Common myeloid progenitor, CD34-positive (primary cell): ENCODE measurements at regions not wholly inside any gene's neighbourhood (a gene's known extent, or its start where the extent isn't known, plus 50 kb on each side); places are given as distances from the start of the nearest gene placed in this dataset.

Experiments used
- CTCF ChIA-PET: fragments of 350-600 bp; sonication (Branson Sonifier 250); formaldehyde crosslinking; loops from one replicate; lab custom pipeline; 2021; ENCODE audit warnings: antibody characterized with exemption; lab: Charles Lee
- POLR2A ChIA-PET: fragments of 350-600 bp; sonication (Branson Sonifier 250); formaldehyde crosslinking; loops from one replicate; lab custom pipeline; 2021; ENCODE audit warnings: antibody characterized with exemption; lab: Charles Lee
- DNase-seq, 3 donors: peaks; one replicate each; pipeline versions ENCODE4 v3.0.0 to v3.0.0-alpha.2; 2013
- H3K27ac ChIP-seq, 2 experiments: 1 replicate in 1 of 2; 2 replicates in 1 of 2; pipeline ENCODE4 v1.7.0; 2013; ENCODE audit warnings: inconsistent platforms in 2 of 2, low read length in 2 of 2, mild to moderate bottlenecking in 2 of 2, low read depth in 1 of 2, moderate library complexity in 1 of 2; ENCODE audit not compliant: severe bottlenecking in 2 of 2, insufficient read depth in 1 of 2, poor library complexity in 1 of 2
- H3K27me3 ChIP-seq, 5 experiments: replicated peaks in 2 of 5; 1 replicate in 3 of 5; 2 replicates in 2 of 5; pipeline versions ENCODE4 v1.6.1 to v1.7.0; 2013; ENCODE audit warnings: low read length in 4 of 5, mild to moderate bottlenecking in 2 of 5, moderate library complexity in 2 of 5, inconsistent platforms in 1 of 5; ENCODE audit not compliant: insufficient read depth in 5 of 5, control insufficient read depth in 4 of 5
- H3K36me3 ChIP-seq, 4 experiments: 1 replicate in 2 of 4; 2 replicates in 2 of 4; pipeline versions ENCODE4 v1.6.1 to v1.7.0; 2013; ENCODE audit warnings: low read length in 3 of 4, control low read depth in 1 of 4, mild to moderate bottlenecking in 1 of 4; ENCODE audit not compliant: control insufficient read depth in 4 of 4, insufficient read depth in 4 of 4
- H3K4me1 ChIP-seq, 4 experiments: 1 replicate in 3 of 4; 2 replicates in 1 of 4; pipeline versions ENCODE4 v1.6.1 to v1.7.1; 2013; ENCODE audit warnings: low read length in 3 of 4, mild to moderate bottlenecking in 3 of 4, control low read depth in 1 of 4, inconsistent platforms in 1 of 4, moderate library complexity in 1 of 4; ENCODE audit not compliant: control insufficient read depth in 4 of 4, insufficient read depth in 4 of 4; ENCODE audit errors: control extremely low read depth in 1 of 4
- H3K4me3 ChIP-seq, 7 experiments: 1 replicate in 4 of 7; 2 replicates in 3 of 7; pipeline versions ENCODE4 v1.5.1 to v1.7.0; 2013; ENCODE audit warnings: mild to moderate bottlenecking in 7 of 7, low read length in 6 of 7, moderate library complexity in 6 of 7, inconsistent platforms in 2 of 7, low read depth in 2 of 7, control low read depth in 1 of 7; ENCODE audit not compliant: insufficient read depth in 4 of 7, control insufficient read depth in 1 of 7; ENCODE audit errors: extremely low read depth in 1 of 7
- H3K9me3 ChIP-seq, 5 experiments: 1 replicate in 4 of 5; 2 replicates in 1 of 5; pipeline versions ENCODE4 v1.6.1 to v1.7.1; 2013; ENCODE audit warnings: low read length in 4 of 5, mild to moderate bottlenecking in 2 of 5, inconsistent platforms in 1 of 5, low read depth in 1 of 5, moderate library complexity in 1 of 5; ENCODE audit not compliant: control insufficient read depth in 4 of 5, insufficient read depth in 2 of 5; ENCODE audit errors: control extremely low read depth in 1 of 5
- WGBS: methylation state at CpG from one replicate; pipeline ENCODE4 v1.1.5; 2013; ENCODE audit not compliant: insufficient coverage; 5-methylcytosine and 5-hydroxymethylcytosine counted together

GRCh38 chr18:29652797-29653196 is 1389.7 kb downstream of the DSC3 start:
- no peak overlapping the region for H3K4me3 ChIP-seq
- no peak overlapping the region for H3K27ac ChIP-seq
- CTCF ChIA-PET: no interaction called here
- no peaks in the 10 kb centered on the region for H3K4me1 ChIP-seq
- H3K36me3 ChIP-seq: no peaks in the 10 kb centered on the region
- no peaks in the 10 kb centered on the region for H3K9me3 ChIP-seq
- POLR2A ChIA-PET: no interaction called here
- no peak for DNase-seq
- no peaks in the 10 kb centered on the region for H3K27me3 ChIP-seq
- WGBS: 83% methylated on average over 2 of the region's 2 CpGs

DNA sequence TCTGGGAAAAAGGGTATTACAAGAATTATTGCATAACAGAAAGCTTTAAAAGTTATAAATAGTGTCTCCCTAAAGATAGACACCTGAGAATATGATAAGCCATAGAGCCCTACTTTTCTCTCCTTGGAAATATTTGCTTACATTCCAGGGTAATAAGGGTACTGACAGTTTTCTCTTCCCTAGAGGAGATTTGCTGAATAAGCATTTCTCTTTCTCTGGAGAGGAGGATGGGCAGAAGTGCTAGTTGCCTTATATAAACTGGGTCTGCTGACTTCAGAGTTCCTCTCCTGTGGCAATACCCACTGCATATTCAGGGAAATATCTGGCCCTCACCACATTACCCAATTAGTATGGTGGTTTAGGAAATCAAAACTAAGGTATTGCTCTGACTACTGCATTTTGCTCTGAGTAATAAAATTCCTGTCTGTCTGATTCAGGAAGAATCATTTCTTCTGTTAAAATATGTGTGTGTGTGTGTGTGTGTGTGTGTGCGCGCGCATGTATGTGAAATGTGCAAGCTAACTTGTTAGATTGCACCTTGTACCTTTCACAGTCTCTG is 1391.3 kb downstream of the DSC3 start:
- WGBS: no CpG with 5 or more reads among the region's 3 CpGs
- CTCF ChIA-PET: no interaction called here

DNA sequence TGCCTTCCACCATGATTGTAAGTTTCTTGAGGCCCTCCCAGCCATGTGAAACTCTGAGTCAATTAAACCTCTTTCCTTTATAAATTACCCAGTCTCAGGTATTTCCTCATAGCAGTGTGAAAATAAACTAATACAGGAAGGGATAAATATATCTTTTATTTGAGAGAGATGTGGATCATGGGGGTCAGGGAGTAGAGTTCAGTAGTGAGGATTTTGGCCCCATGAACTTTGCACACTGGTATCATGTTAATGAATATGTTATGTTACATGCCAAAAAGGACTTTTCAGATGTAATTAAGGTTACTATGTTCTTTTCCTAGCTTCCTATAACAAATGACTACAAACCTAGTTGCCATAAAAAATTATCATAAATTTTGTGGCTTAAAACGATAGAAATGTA is 1393.7 kb downstream of the DSC3 start:
- H3K4me3 ChIP-seq: no peak overlapping the region
- no CpG with 5 or more reads among the region's 1 CpG for WGBS
- no peaks in the 10 kb centered on the region for H3K4me1 ChIP-seq
- no peak overlapping the region for H3K27ac ChIP-seq
- DNase-seq: no peak
- no peaks in the 10 kb centered on the region for H3K27me3 ChIP-seq
- POLR2A ChIA-PET: no interaction called here
- H3K9me3 ChIP-seq: no peaks in the 10 kb centered on the region
- no peaks in the 10 kb centered on the region for H3K36me3 ChIP-seq
- CTCF ChIA-PET: no interaction called here

More for the DNA sequence above, 1391.3 kb downstream of the DSC3 start:
- Histone ChIP-seq H3K27ac (no peak overlapping the region), H3K36me3 (no peaks in the 10 kb centered on the region), H3K4me3 (no peak overlapping the region), H3K27me3 (no peaks in the 10 kb centered on the region), H3K9me3 (no peaks in the 10 kb centered on the region), H3K4me1 (no peaks in the 10 kb centered on the region)
- POLR2A ChIA-PET: no interaction called here
- no peak for DNase-seq

GRCh38 chr18:29647700-29648099 is 1394.8 kb downstream of the DSC3 start:
- no peak overlapping the region for H3K4me3 ChIP-seq
- no CpG with 5 or more reads among the region's 1 CpG for WGBS
- DNase-seq: no peak
- no peaks in the 10 kb centered on the region for H3K4me1 ChIP-seq
- ChIA-PET CTCF (no interaction called here), POLR2A (no interaction called here)
- no peaks in the 10 kb centered on the region for H3K9me3 ChIP-seq
- no peak overlapping the region for H3K27ac ChIP-seq
- no peaks in the 10 kb centered on the region for H3K36me3 ChIP-seq
- H3K27me3 ChIP-seq: no peaks in the 10 kb centered on the region

DNA sequence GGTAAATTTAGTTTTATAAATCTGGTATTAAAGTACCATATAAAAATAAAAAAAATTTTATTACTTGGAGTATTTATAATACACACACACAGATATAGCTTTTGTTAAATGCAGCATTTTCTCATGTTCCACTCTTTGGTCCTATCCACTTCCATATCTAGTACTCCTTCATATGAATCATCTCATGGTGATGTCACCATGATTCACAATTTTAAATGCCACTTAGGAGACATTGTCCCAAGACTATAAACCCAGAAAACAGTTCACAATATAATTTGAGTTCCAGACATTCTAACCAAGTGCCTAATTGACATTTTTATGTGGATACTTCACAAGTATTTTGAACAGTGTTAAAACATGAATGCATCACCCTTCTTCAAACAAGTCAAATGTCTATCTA is 1398.3 kb downstream of the DSC3 start:
- H3K27me3 ChIP-seq: no peaks in the 10 kb centered on the region
- ChIA-PET CTCF (no interaction called here), POLR2A (no interaction called here)
- no peak for DNase-seq
- H3K9me3 ChIP-seq: no peaks in the 10 kb centered on the region
- H3K36me3 ChIP-seq: no peaks in the 10 kb centered on the region
- no peak overlapping the region for H3K4me3 ChIP-seq
- H3K27ac ChIP-seq: no peak overlapping the region
- no peaks in the 10 kb centered on the region for H3K4me1 ChIP-seq

DNA sequence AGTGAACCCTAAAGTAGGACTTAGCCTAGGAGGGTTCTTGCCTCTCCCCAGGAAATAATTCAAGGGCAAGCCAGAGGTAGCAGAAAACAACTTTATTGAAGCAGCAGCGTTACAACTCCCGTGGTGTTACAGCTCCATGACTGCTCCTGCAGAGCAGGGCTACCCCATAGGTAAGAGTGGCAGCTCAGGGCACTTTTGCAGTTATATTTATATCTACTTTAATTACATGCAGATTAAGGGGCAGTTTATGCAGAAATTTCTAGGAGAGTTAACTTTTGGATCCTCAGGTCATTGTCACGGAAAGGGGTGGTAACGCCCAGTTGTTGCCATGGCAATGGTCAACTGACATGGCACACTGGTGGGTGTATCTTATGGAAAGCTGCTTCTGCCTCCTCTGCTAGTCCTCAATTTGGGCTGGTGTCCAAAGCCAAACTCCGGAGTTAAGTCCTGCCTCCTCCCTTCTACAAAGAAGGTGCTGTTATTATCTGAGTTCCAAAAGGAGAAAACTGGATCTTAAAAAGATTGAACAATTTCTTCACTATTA is 1413.0 kb downstream of the DSC3 start:
- no peak for DNase-seq
- ChIA-PET POLR2A (no interaction called here), CTCF (interaction anchor here (1.3 kb wide), 1 partner anchor 14 kb away, joined by 4 read pairs; no protein-coding TSS in a partner anchor)
- Histone ChIP-seq H3K27ac (no peak overlapping the region), H3K36me3 (no peaks in the 10 kb centered on the region), H3K9me3 (no peaks in the 10 kb centered on the region), H3K4me1 (no peaks in the 10 kb centered on the region), H3K27me3 (no peaks in the 10 kb centered on the region), H3K4me3 (no peak overlapping the region)
- 95% methylated on average over 3 of the region's 5 CpGs for WGBS

DNA sequence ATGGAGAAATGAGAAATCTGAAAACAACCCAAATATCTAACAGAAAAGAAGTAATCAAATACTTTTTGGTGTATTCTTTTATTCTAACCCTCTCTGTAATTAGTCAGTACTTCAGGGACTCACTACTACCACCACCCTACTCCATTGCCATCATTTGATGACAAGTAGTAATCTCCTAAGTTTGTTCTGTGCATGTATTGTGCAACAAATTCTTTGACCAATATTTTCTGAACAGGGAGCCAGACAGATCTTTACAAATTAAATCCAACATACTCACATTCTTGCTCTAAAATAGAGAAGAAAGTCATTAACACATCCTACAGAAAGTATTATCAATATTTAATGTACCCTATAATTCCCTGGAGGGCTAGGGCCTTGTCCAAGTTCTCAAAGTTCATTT is 1416.4 kb downstream of the DSC3 start:
- POLR2A ChIA-PET: no interaction called here
- no peaks in the 10 kb centered on the region for H3K27me3 ChIP-seq
- H3K4me3 ChIP-seq: no peak overlapping the region
- no peaks in the 10 kb centered on the region for H3K9me3 ChIP-seq
- CTCF ChIA-PET: no interaction called here
- H3K4me1 ChIP-seq: no peaks in the 10 kb centered on the region
- DNase-seq: no peak
- H3K36me3 ChIP-seq: no peaks in the 10 kb centered on the region
- H3K27ac ChIP-seq: no peak overlapping the region
